HEK293 (cell line): ENCODE measurements at regions not wholly inside any gene's neighbourhood (a gene's known extent, or its start where the extent isn't known, plus 50 kb on each side); places are given as distances from the start of the nearest gene placed in this dataset.
A peak's percentile ranks its signal among the peaks of the same experiment; 100 is the strongest.

ENCODE experiments used
- GLI4 ChIP-seq: fragments of 450-650 bp; formaldehyde crosslinking; IDR thresholded peaks from 2 replicates; pipeline ENCODE4 v1.5.1; 2016; ENCODE audit warnings: missing biosample characterization, missing genetic modification characterization
- KLF1 ChIP-seq: fragments of 450-650 bp; formaldehyde crosslinking; IDR thresholded peaks from 2 replicates; pipeline ENCODE4 v1.5.1; 2016; ENCODE audit warnings: missing biosample characterization, missing genetic modification characterization
- KLF16 ChIP-seq: fragments of 450-650 bp; formaldehyde crosslinking; IDR thresholded peaks from 2 replicates; pipeline ENCODE4 v1.5.1; 2017; ENCODE audit warnings: missing biosample characterization, missing genetic modification characterization
- MZF1 ChIP-seq: fragments of 450-650 bp; formaldehyde crosslinking; IDR thresholded peaks from 2 replicates; pipeline ENCODE4 v1.5.1; 2017; ENCODE audit warnings: missing biosample characterization, missing genetic modification characterization, borderline replicate concordance
- SP7 ChIP-seq: fragments of 450-650 bp; formaldehyde crosslinking; IDR thresholded peaks from 2 replicates; pipeline ENCODE4 v1.5.1; 2016; ENCODE audit warnings: missing biosample characterization, missing genetic modification characterization
- ZFP3 ChIP-seq: fragments of 450-650 bp; formaldehyde crosslinking; IDR thresholded peaks from 2 replicates; pipeline ENCODE4 v1.5.1; 2016; ENCODE audit warnings: low read depth, missing biosample characterization, missing genetic modification characterization
- ZNF112 ChIP-seq: fragments of 450-650 bp; formaldehyde crosslinking; IDR thresholded peaks from 2 replicates; pipeline ENCODE4 v1.5.0; 2017; ENCODE audit warnings: missing biosample characterization, missing genetic modification characterization
- ZNF184 ChIP-seq: fragments of 450-650 bp; IDR thresholded peaks from 2 replicates; pipeline ENCODE4 v1.5.1; 2018; ENCODE audit warnings: missing biosample characterization, mild to moderate bottlenecking, missing genetic modification characterization
- ZNF221 ChIP-seq: fragments of 450-650 bp; formaldehyde crosslinking; IDR thresholded peaks from 2 replicates; pipeline ENCODE4 v1.5.1; 2017; ENCODE audit warnings: missing biosample characterization, missing genetic modification characterization, borderline replicate concordance
- ZNF248 ChIP-seq: fragments of 450-650 bp; formaldehyde crosslinking; IDR thresholded peaks from 2 replicates; pipeline ENCODE4 v1.5.1; 2017; ENCODE audit warnings: missing biosample characterization, missing genetic modification characterization
- ZNF274 ChIP-seq, 2 experiments: fragments of 200-500 bp in 1 of 2; fragments of 450-650 bp in 1 of 2; sonication (Bioruptor generic) in 1 of 2; formaldehyde crosslinking in 1 of 2; IDR thresholded peaks; 2 replicates each; pipeline versions ENCODE4 v1.5.1 to v1.6.1; 2014 to 2016; ENCODE audit warnings: borderline replicate concordance in 1 of 2, inconsistent platforms in 1 of 2, low read length in 1 of 2, missing biosample characterization in 1 of 2, missing genetic modification characterization in 1 of 2
- ZNF366 ChIP-seq: fragments of 450-650 bp; formaldehyde crosslinking; conservative IDR thresholded peaks from 2 replicates; pipeline ENCODE4 v1.5.1; 2016; ENCODE audit warnings: missing biosample characterization, missing genetic modification characterization
- ZNF48 ChIP-seq: fragments of 450-650 bp; formaldehyde crosslinking; IDR thresholded peaks from 2 replicates; pipeline ENCODE4 v1.5.1; 2016; ENCODE audit warnings: missing biosample characterization, missing genetic modification characterization
- ZNF530 ChIP-seq: fragments of 450-650 bp; formaldehyde crosslinking; IDR thresholded peaks from 2 replicates; pipeline ENCODE4 v1.5.1; 2016; ENCODE audit warnings: low read depth, missing biosample characterization, missing genetic modification characterization
- ZNF623 ChIP-seq: fragments of 450-650 bp; formaldehyde crosslinking; IDR thresholded peaks from 2 replicates; pipeline ENCODE4 v1.5.1; 2016; ENCODE audit warnings: missing biosample characterization, missing genetic modification characterization
- ZNF660 ChIP-seq: fragments of 450-650 bp; IDR thresholded peaks from 2 replicates; pipeline ENCODE4 v1.5.1; 2018; ENCODE audit warnings: missing biosample characterization, mild to moderate bottlenecking, missing genetic modification characterization
- ZNF768 ChIP-seq: fragments of 450-650 bp; formaldehyde crosslinking; IDR thresholded peaks from 2 replicates; pipeline ENCODE4 v1.5.1; 2018; ENCODE audit warnings: missing biosample characterization, mild to moderate bottlenecking, missing genetic modification characterization
- ZNF776 ChIP-seq: fragments of 450-650 bp; formaldehyde crosslinking; IDR thresholded peaks from 2 replicates; pipeline ENCODE4 v1.5.0; 2017; ENCODE audit warnings: missing biosample characterization, missing genetic modification characterization, borderline replicate concordance
- ZNF837 ChIP-seq: fragments of 450-650 bp; formaldehyde crosslinking; IDR thresholded peaks from 2 replicates; pipeline ENCODE4 v1.5.1; 2016; ENCODE audit warnings: missing biosample characterization, missing genetic modification characterization
- TF ChIP-seq, protein P1 (sequence below): fragments of 450-650 bp; formaldehyde crosslinking; IDR thresholded peaks from 2 replicates; pipeline ENCODE4 v1.5.1; 2016; ENCODE audit warnings: missing biosample characterization, missing genetic modification characterization, borderline replicate concordance
- TF ChIP-seq, protein P2 (sequence below): fragments of 450-650 bp; formaldehyde crosslinking; IDR thresholded peaks from 2 replicates; pipeline ENCODE4 v1.5.1; 2016; ENCODE audit warnings: missing biosample characterization, missing genetic modification characterization, borderline replicate concordance
- TF ChIP-seq, protein P3 (sequence below): fragments of 450-650 bp; formaldehyde crosslinking; IDR thresholded peaks from 2 replicates; pipeline ENCODE4 v1.5.1; 2016; ENCODE audit warnings: missing biosample characterization, missing genetic modification characterization
- TF ChIP-seq, protein P4 (sequence below): fragments of 450-650 bp; formaldehyde crosslinking; IDR thresholded peaks from 2 replicates; pipeline ENCODE4 v1.5.1; 2016; ENCODE audit warnings: missing biosample characterization, missing genetic modification characterization
- TF ChIP-seq, protein P5 (sequence below): fragments of 450-650 bp; formaldehyde crosslinking; IDR thresholded peaks from 2 replicates; pipeline ENCODE4 v1.5.1; 2016; ENCODE audit warnings: missing biosample characterization, missing genetic modification characterization

DNA sequence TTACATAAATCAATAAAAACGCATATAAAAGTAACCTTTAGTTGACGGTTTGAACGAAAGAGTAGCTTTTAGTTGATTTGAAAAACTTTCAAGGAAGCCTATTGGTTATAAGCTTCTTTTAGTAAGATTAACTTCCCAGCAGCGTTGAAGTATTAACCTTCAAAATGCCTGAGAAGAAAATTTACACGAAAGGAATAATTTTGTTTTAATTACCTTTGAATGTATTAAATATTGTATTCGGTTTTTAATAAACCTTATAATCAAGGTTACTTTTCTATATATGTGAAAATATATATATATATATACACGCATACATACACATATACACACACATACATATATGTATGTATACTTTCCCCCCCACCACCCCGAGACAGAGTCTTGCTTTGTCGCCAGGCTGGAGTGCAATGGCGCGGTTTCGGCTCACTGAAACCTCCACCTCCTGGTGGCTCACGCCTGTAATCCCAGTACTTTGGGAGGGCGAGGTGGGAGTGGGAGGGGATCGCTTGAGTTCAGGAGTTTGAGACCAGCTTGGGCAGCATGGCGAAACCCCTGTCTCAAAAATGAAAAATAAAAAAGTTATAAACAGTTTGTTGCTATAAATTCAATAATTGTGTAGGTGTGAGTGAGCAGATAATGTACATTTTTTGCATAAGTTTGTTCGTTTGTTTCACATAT is 57.6 kb upstream of the EZH2 start (continued):
- TF ChIP-seq, protein P1, sequence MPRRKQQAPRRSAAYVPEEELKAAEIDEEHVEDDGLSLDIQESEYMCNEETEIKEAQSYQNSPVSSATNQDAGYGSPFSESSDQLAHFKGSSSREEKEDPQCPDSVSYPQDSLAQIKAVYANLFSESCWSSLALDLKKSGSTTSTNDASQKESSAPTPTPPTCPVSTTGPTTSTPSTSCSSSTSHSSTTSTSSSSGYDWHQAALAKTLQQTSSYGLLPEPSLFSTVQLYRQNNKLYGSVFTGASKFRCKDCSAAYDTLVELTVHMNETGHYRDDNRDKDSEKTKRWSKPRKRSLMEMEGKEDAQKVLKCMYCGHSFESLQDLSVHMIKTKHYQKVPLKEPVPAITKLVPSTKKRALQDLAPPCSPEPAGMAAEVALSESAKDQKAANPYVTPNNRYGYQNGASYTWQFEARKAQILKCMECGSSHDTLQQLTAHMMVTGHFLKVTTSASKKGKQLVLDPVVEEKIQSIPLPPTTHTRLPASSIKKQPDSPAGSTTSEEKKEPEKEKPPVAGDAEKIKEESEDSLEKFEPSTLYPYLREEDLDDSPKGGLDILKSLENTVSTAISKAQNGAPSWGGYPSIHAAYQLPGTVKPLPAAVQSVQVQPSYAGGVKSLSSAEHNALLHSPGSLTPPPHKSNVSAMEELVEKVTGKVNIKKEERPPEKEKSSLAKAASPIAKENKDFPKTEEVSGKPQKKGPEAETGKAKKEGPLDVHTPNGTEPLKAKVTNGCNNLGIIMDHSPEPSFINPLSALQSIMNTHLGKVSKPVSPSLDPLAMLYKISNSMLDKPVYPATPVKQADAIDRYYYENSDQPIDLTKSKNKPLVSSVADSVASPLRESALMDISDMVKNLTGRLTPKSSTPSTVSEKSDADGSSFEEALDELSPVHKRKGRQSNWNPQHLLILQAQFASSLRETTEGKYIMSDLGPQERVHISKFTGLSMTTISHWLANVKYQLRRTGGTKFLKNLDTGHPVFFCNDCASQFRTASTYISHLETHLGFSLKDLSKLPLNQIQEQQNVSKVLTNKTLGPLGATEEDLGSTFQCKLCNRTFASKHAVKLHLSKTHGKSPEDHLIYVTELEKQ (tag by site-specific recombination), result no peak
- TF ChIP-seq MZF1 (tag by site-specific recombination) (0 out of 2 replicates have a peak, but pooled peaks have one; percentile 37), ZNF530 (tag by site-specific recombination) (no peak), ZNF48 (tag by site-specific recombination) (no peak), ZNF660 (tag by site-specific recombination) (0 out of 2 replicates have a peak, but pooled peaks have one; percentile 8), ZNF248 (tag by site-specific recombination) (no peak), ZNF768 (tag by site-specific recombination) (no peak), SP7 (tag by site-specific recombination) (no peak), KLF1 (tag by site-specific recombination) (no peak), ZNF221 (no peak), ZNF274 (IDR thresholded peaks at IDR 0.05; ENCODE audit: low read length) (no peak), ZNF274 (tag by site-specific recombination; IDR thresholded peaks at IDR 0.05; ENCODE audit: borderline replicate concordance) (no peak), ZNF776 (tag by site-specific recombination) (no peak), ZNF112 (tag by site-specific recombination) (no peak), GLI4 (tag by site-specific recombination) (no peak), ZNF366 (tag by site-specific recombination) (no peak), ZNF184 (tag by site-specific recombination) (0 out of 2 replicates have a peak, but pooled peaks have one; percentile 5), ZNF837 (tag by site-specific recombination) (no peak), KLF16 (tag by site-specific recombination) (0 out of 2 replicates have a peak, but pooled peaks have one; percentile 42), ZNF623 (tag by site-specific recombination) (no peak), ZFP3 (no peak)
- TF ChIP-seq, protein P2, sequence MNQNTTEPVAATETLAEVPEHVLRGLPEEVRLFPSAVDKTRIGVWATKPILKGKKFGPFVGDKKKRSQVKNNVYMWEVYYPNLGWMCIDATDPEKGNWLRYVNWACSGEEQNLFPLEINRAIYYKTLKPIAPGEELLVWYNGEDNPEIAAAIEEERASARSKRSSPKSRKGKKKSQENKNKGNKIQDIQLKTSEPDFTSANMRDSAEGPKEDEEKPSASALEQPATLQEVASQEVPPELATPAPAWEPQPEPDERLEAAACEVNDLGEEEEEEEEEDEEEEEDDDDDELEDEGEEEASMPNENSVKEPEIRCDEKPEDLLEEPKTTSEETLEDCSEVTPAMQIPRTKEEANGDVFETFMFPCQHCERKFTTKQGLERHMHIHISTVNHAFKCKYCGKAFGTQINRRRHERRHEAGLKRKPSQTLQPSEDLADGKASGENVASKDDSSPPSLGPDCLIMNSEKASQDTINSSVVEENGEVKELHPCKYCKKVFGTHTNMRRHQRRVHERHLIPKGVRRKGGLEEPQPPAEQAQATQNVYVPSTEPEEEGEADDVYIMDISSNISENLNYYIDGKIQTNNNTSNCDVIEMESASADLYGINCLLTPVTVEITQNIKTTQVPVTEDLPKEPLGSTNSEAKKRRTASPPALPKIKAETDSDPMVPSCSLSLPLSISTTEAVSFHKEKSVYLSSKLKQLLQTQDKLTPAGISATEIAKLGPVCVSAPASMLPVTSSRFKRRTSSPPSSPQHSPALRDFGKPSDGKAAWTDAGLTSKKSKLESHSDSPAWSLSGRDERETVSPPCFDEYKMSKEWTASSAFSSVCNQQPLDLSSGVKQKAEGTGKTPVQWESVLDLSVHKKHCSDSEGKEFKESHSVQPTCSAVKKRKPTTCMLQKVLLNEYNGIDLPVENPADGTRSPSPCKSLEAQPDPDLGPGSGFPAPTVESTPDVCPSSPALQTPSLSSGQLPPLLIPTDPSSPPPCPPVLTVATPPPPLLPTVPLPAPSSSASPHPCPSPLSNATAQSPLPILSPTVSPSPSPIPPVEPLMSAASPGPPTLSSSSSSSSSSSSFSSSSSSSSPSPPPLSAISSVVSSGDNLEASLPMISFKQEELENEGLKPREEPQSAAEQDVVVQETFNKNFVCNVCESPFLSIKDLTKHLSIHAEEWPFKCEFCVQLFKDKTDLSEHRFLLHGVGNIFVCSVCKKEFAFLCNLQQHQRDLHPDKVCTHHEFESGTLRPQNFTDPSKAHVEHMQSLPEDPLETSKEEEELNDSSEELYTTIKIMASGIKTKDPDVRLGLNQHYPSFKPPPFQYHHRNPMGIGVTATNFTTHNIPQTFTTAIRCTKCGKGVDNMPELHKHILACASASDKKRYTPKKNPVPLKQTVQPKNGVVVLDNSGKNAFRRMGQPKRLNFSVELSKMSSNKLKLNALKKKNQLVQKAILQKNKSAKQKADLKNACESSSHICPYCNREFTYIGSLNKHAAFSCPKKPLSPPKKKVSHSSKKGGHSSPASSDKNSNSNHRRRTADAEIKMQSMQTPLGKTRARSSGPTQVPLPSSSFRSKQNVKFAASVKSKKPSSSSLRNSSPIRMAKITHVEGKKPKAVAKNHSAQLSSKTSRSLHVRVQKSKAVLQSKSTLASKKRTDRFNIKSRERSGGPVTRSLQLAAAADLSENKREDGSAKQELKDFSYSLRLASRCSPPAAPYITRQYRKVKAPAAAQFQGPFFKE, result no peak
- TF ChIP-seq, protein P3, sequence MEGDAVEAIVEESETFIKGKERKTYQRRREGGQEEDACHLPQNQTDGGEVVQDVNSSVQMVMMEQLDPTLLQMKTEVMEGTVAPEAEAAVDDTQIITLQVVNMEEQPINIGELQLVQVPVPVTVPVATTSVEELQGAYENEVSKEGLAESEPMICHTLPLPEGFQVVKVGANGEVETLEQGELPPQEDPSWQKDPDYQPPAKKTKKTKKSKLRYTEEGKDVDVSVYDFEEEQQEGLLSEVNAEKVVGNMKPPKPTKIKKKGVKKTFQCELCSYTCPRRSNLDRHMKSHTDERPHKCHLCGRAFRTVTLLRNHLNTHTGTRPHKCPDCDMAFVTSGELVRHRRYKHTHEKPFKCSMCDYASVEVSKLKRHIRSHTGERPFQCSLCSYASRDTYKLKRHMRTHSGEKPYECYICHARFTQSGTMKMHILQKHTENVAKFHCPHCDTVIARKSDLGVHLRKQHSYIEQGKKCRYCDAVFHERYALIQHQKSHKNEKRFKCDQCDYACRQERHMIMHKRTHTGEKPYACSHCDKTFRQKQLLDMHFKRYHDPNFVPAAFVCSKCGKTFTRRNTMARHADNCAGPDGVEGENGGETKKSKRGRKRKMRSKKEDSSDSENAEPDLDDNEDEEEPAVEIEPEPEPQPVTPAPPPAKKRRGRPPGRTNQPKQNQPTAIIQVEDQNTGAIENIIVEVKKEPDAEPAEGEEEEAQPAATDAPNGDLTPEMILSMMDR, result peak; percentile 39; the same call in 1 of the 2 replicates
- TF ChIP-seq, protein P4, sequence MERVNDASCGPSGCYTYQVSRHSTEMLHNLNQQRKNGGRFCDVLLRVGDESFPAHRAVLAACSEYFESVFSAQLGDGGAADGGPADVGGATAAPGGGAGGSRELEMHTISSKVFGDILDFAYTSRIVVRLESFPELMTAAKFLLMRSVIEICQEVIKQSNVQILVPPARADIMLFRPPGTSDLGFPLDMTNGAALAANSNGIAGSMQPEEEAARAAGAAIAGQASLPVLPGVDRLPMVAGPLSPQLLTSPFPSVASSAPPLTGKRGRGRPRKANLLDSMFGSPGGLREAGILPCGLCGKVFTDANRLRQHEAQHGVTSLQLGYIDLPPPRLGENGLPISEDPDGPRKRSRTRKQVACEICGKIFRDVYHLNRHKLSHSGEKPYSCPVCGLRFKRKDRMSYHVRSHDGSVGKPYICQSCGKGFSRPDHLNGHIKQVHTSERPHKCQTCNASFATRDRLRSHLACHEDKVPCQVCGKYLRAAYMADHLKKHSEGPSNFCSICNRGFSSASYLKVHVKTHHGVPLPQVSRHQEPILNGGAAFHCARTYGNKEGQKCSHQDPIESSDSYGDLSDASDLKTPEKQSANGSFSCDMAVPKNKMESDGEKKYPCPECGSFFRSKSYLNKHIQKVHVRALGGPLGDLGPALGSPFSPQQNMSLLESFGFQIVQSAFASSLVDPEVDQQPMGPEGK (tag by site-specific recombination), result peak; percentile 15; the same call in 1 of the 2 replicates
- TF ChIP-seq, protein P5, sequence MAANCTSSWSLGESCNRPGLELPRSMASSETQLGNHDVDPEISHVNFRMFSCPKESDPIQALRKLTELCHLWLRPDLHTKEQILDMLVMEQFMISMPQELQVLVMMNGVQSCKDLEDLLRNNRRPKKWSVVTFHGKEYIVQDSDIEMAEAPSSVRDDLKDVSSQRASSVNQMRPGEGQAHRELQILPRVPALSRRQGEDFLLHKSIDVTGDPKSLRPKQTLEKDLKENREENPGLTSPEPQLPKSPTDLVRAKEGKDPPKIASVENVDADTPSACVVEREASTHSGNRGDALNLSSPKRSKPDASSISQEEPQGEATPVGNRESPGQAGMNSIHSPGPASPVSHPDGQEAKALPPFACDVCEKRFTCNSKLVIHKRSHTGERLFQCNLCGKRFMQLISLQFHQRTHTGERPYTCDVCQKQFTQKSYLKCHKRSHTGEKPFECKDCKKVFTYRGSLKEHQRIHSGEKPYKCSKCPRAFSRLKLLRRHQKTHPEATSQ (tag by site-specific recombination), result no peak
